SK-N-SH (cell line): ENCODE measurements at regions not wholly inside any gene's neighbourhood (a gene's known extent, or its start where the extent isn't known, plus 50 kb on each side); places are given as distances from the start of the nearest gene placed in this dataset.

Source experiments
- CTCF ChIA-PET: fragments of 300-600, 350-600 bp; formaldehyde crosslinking; extraction: SDS; loops from one replicate; lab custom pipeline; 2021; lab: Yijun Ruan, JAX
- POLR2A ChIA-PET: fragments of 350-600 bp; sonication (Branson Sonifier 250); formaldehyde crosslinking; extraction: SDS; loops from one replicate; lab custom pipeline; 2020; ENCODE audit warnings: antibody characterized with exemption, inconsistent platforms; lab: Yijun Ruan, JAX
- DNase-seq: peaks from one replicate; pipeline ENCODE4 v3.0.0; 2012
- H2AFZ ChIP-seq: fragments of 200-600 bp; sonication (generic); 2 replicates; pipeline ENCODE4 v1.8.1; 2016; ENCODE audit warnings: antibody characterized with exemption, mild to moderate bottlenecking, low read depth
- H3F3A ChIP-seq: fragments of 200-600 bp; sonication (generic); replicated peaks from 2 replicates; pipeline ENCODE3; 2016; ENCODE audit warnings: antibody characterized with exemption, mild to moderate bottlenecking; ENCODE audit not compliant: insufficient read depth
- H3K27ac ChIP-seq, 2 experiments: fragments of 200-500 bp in 1 of 2; fragments of 200-600 bp in 1 of 2; sonication (Bioruptor generic) in 1 of 2; sonication (generic), shearing (Covaris generic) in 1 of 2; 2 replicates each; pipeline versions ENCODE4 v1.5.1 to v1.6.1; 2014 to 2016; ENCODE audit warnings: low read depth in 2 of 2, inconsistent platforms in 1 of 2, low read length in 1 of 2, mild to moderate bottlenecking in 1 of 2, mixed read lengths in 1 of 2
- H3K27me3 ChIP-seq: fragments of 200-600 bp; sonication (generic), shearing (Covaris generic); 2 replicates; pipeline ENCODE4 v1.6.1; 2016; ENCODE audit warnings: mixed run types; ENCODE audit not compliant: insufficient read depth
- H3K36me3 ChIP-seq, 2 experiments: fragments of 200-500 bp in 1 of 2; fragments of 200-600 bp in 1 of 2; sonication (Bioruptor generic) in 1 of 2; sonication (generic) in 1 of 2; replicated peaks in 1 of 2; 2 replicates each; pipeline versions ENCODE3 to v1.5.1; 2014 to 2016; ENCODE audit warnings: low read length in 1 of 2, mild to moderate bottlenecking in 1 of 2; ENCODE audit not compliant: insufficient read depth in 2 of 2, control insufficient read depth in 1 of 2
- H3K4me1 ChIP-seq, 2 experiments: fragments of 200-500 bp in 1 of 2; fragments of 200-600 bp in 1 of 2; sonication (Bioruptor generic) in 1 of 2; sonication (generic), shearing (Covaris generic) in 1 of 2; 2 replicates each; pipeline versions ENCODE4 v1.5.1 to v1.6.1; 2014 to 2016; ENCODE audit warnings: low read depth in 1 of 2, low read length in 1 of 2, mixed run types in 1 of 2; ENCODE audit not compliant: insufficient read depth in 2 of 2, control insufficient read depth in 1 of 2
- H3K4me2 ChIP-seq: fragments of 200-600 bp; sonication (generic), shearing (Covaris generic); 2 replicates; pipeline ENCODE4 v1.6.1; 2017; ENCODE audit warnings: mixed run types
- H3K4me3 ChIP-seq, 2 experiments: fragments of 200-500 bp in 1 of 2; fragments of 200-600 bp in 1 of 2; sonication (Bioruptor generic) in 1 of 2; sonication (generic), shearing (Covaris generic) in 1 of 2; 2 replicates each; pipeline versions ENCODE4 v1.5.1 to v1.8.1; 2014 to 2016; ENCODE audit warnings: low read depth in 2 of 2, inconsistent platforms in 1 of 2, low read length in 1 of 2, mild to moderate bottlenecking in 1 of 2, mixed read lengths in 1 of 2, moderate library complexity in 1 of 2
- H3K79me2 ChIP-seq: fragments of 200-600 bp; sonication (generic); 2 replicates; pipeline ENCODE4 v1.8.1; 2017; ENCODE audit warnings: mild to moderate bottlenecking; ENCODE audit not compliant: insufficient read depth
- H3K9ac ChIP-seq: fragments of 200-600 bp; sonication (generic); 2 replicates; pipeline ENCODE4 v1.6.1; 2017; ENCODE audit warnings: mixed run types
- H3K9me2 ChIP-seq: fragments of 200-600 bp; sonication (generic); 2 replicates; pipeline ENCODE4 v1.6.1; 2017; ENCODE audit warnings: mixed run types
- H3K9me3 ChIP-seq: fragments of 200-600 bp; sonication (generic); 2 replicates; pipeline ENCODE4 v1.6.1; 2017; ENCODE audit warnings: mixed run types, mild to moderate bottlenecking, moderate library complexity
- H4K20me1 ChIP-seq: fragments of 200-600 bp; sonication (generic); 2 replicates; pipeline ENCODE4 v1.6.1; 2017; ENCODE audit warnings: mild to moderate bottlenecking, mixed run types; ENCODE audit not compliant: insufficient read depth
- CHD2 ChIP-seq: fragments of 150-350 bp; IDR thresholded peaks from 2 replicates; pipeline ENCODE4 v1.6.1; 2018; ENCODE audit warnings: low read length; ENCODE audit not compliant: partially characterized antibody
- EP300 ChIP-seq, 2 experiments: IDR thresholded peaks; 2 replicates each; pipeline versions ENCODE4 v1.4.0 to v1.6.1; 2012; ENCODE audit warnings: borderline replicate concordance in 1 of 2, low read depth in 1 of 2, low read length in 1 of 2
- EZH2phosphoT487 ChIP-seq: fragments of 200-600 bp; sonication (generic); IDR thresholded peaks from 2 replicates; pipeline ENCODE4 v1.6.1; 2017; ENCODE audit warnings: low read depth, mixed run types, mild to moderate bottlenecking, antibody characterized with exemption, moderate library complexity, borderline replicate concordance
- FOSL2 ChIP-seq: IDR thresholded peaks from 2 replicates; pipeline ENCODE4 v1.4.0; 2012; ENCODE audit warnings: low read depth, mild to moderate bottlenecking, moderate library complexity, borderline replicate concordance
- FOXM1 ChIP-seq: IDR thresholded peaks from 2 replicates; pipeline ENCODE4 v1.4.0; 2012; ENCODE audit warnings: low read depth, mild to moderate bottlenecking
- GABPA ChIP-seq: IDR thresholded peaks from 2 replicates; pipeline ENCODE4 v1.4.0; 2012; ENCODE audit warnings: low read depth, mild to moderate bottlenecking
- GATA2 ChIP-seq: sonication (generic); formaldehyde crosslinking; IDR thresholded peaks from 2 replicates; pipeline ENCODE4 v1.5.0; 2020; ENCODE audit warnings: mild to moderate bottlenecking, missing genetic modification reagents
- JUND ChIP-seq: IDR thresholded peaks from 2 replicates; pipeline ENCODE4 v1.4.0; 2012
- MXI1 ChIP-seq: IDR thresholded peaks from 2 replicates; pipeline ENCODE4 v1.6.1; 2012; ENCODE audit warnings: mild to moderate bottlenecking, low read depth, low read length, improper control_type of control experiment
- POLR2AphosphoS5 ChIP-seq: IDR thresholded peaks from 2 replicates; pipeline ENCODE4 v1.6.1; 2012; ENCODE audit warnings: low read depth, low read length
- RAD21 ChIP-seq: IDR thresholded peaks from 2 replicates; pipeline ENCODE4 v1.6.1; 2012; ENCODE audit warnings: mild to moderate bottlenecking, low read length
- RCOR1 ChIP-seq: fragments of 150-350 bp; IDR thresholded peaks from 2 replicates; pipeline ENCODE4 v1.6.1; 2017; ENCODE audit warnings: antibody characterized with exemption, low read length
- RFX5 ChIP-seq: IDR thresholded peaks from 2 replicates; pipeline ENCODE4 v1.6.1; 2012; ENCODE audit warnings: mild to moderate bottlenecking, improper control_type of control experiment, low read length
- RXRA ChIP-seq: IDR thresholded peaks from 2 replicates; pipeline ENCODE4 v1.4.0; 2012; ENCODE audit warnings: low read depth, mild to moderate bottlenecking, borderline replicate concordance
- SIN3A ChIP-seq: IDR thresholded peaks from 2 replicates; pipeline ENCODE4 v1.6.1; 2012; ENCODE audit warnings: low read depth, mild to moderate bottlenecking, low read length, moderate library complexity, borderline replicate concordance
- SMC3 ChIP-seq: IDR thresholded peaks from 2 replicates; pipeline ENCODE4 v1.6.1; 2012; ENCODE audit warnings: low read depth, low read length, improper control_type of control experiment
- TAF1 ChIP-seq: IDR thresholded peaks from 2 replicates; pipeline ENCODE4 v1.6.1; 2012; ENCODE audit warnings: low read depth, mild to moderate bottlenecking, low read length, moderate library complexity, borderline replicate concordance
- TCF12 ChIP-seq: IDR thresholded peaks from 2 replicates; pipeline ENCODE4 v1.4.0; 2012
- TEAD4 ChIP-seq: IDR thresholded peaks from 2 replicates; pipeline ENCODE4 v1.4.0; 2012; ENCODE audit warnings: mild to moderate bottlenecking, borderline replicate concordance; ENCODE audit not compliant: insufficient read depth
- YY1 ChIP-seq: IDR thresholded peaks from 2 replicates; pipeline ENCODE4 v1.4.0; 2012; ENCODE audit warnings: low read depth, mild to moderate bottlenecking
- WGBS: methylation state at CpG from one replicate; pipeline ENCODE4 v1.1.6; 2017; ENCODE audit warnings: low lambda C conversion rate; 5-methylcytosine and 5-hydroxymethylcytosine counted together
- TF ChIP-seq, protein P1 (sequence below): IDR thresholded peaks from 2 replicates; pipeline ENCODE4; 2012
- TF ChIP-seq, protein P2 (sequence below): fragments of 150-350 bp; IDR thresholded peaks from 2 replicates; pipeline ENCODE4 v1.6.1; 2017; ENCODE audit warnings: antibody characterized with exemption, low read length, low read depth, borderline replicate concordance
- TF ChIP-seq, protein P3 (sequence below): IDR thresholded peaks from 2 replicates; pipeline ENCODE4 v1.4.0; 2012; ENCODE audit warnings: low read depth, borderline replicate concordance
- TF ChIP-seq, protein P4 (sequence below): IDR thresholded peaks from 2 replicates; pipeline ENCODE4 v1.4.0; 2012; ENCODE audit warnings: low read depth

DNA sequence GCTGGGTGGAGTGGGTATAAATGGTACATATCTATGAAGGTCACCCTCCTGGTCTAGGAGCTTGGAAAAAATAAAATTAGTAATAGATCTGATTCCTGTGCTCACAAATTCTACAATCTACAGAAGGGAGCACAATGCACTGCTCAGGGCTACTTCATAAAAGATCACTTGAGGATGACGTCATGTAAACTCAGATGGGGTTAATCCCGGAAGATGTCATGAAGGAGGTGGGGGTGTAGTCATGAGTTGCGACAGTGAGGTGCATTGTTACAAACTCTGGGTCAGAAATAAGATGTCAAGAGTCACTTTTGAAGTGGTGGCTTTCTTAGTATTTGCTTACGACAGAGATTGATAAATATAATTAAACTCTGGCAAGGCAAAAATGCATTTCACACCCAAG is 68.2 kb downstream of the LHX9 start:
- H2AFZ ChIP-seq, result 0 out of 2 replicates have a peak overlapping the region, but pooled peaks have one; percentile 54
- no peak overlapping the region for H3K4me2 ChIP-seq
- no peaks in the 10 kb centered on the region for H3K27me3 ChIP-seq
- no peaks in the 10 kb centered on the region for H3K79me2 ChIP-seq
- H3K27ac ChIP-seq, result peak overlapping the region in 1 of 2 experiments; percentile 89; a peak in 1 of 4 replicates
- 92% methylated on average over 4 of the region's 4 CpGs for WGBS
- peaks cover 10 to 12% of the 10 kb centered on the region in 2 experiments; a peak in 1 of 4 replicates for H3K4me1 ChIP-seq
- ChIA-PET POLR2A (no interaction called here), CTCF (interaction anchor here (1.3 kb wide), 1 partner anchor 483 kb away, joined by 4 read pairs; no protein-coding TSS in a partner anchor)
- H3F3A ChIP-seq, result peaks cover 6% of the 10 kb centered on the region
- TF ChIP-seq YY1 (no peak), SIN3A (no peak), TAF1 (no peak), MXI1 (no peak), TCF12 (no peak), RXRA (no peak), RAD21 (no peak), GABPA (no peak), CHD2 (no peak), TEAD4 (no peak), EZH2phosphoT487 (no peak), GATA2 (no peak), POLR2AphosphoS5 (no peak), JUND (no peak), SMC3 (no peak)
- TF ChIP-seq, protein P1, sequence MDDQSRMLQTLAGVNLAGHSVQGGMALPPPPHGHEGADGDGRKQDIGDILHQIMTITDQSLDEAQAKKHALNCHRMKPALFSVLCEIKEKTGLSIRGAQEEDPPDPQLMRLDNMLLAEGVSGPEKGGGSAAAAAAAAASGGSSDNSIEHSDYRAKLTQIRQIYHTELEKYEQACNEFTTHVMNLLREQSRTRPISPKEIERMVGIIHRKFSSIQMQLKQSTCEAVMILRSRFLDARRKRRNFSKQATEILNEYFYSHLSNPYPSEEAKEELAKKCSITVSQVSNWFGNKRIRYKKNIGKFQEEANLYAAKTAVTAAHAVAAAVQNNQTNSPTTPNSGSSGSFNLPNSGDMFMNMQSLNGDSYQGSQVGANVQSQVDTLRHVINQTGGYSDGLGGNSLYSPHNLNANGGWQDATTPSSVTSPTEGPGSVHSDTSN, result no peak
- TF ChIP-seq, protein P2, sequence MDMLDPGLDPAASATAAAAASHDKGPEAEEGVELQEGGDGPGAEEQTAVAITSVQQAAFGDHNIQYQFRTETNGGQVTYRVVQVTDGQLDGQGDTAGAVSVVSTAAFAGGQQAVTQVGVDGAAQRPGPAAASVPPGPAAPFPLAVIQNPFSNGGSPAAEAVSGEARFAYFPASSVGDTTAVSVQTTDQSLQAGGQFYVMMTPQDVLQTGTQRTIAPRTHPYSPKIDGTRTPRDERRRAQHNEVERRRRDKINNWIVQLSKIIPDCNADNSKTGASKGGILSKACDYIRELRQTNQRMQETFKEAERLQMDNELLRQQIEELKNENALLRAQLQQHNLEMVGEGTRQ, result no peak
- TF ChIP-seq, protein P3, sequence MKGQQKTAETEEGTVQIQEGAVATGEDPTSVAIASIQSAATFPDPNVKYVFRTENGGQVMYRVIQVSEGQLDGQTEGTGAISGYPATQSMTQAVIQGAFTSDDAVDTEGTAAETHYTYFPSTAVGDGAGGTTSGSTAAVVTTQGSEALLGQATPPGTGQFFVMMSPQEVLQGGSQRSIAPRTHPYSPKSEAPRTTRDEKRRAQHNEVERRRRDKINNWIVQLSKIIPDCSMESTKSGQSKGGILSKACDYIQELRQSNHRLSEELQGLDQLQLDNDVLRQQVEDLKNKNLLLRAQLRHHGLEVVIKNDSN, result no peak
- H3K9ac ChIP-seq, result no peak overlapping the region
- no peak overlapping the region for H3K4me3 ChIP-seq
- no peaks in the 10 kb centered on the region for H3K9me2 ChIP-seq
- DNase-seq, result no peak
- no peaks in the 10 kb centered on the region for H3K9me3 ChIP-seq
- no peaks in the 10 kb centered on the region for H4K20me1 ChIP-seq
- H3K36me3 ChIP-seq, result no peaks in the 10 kb centered on the region

DNA sequence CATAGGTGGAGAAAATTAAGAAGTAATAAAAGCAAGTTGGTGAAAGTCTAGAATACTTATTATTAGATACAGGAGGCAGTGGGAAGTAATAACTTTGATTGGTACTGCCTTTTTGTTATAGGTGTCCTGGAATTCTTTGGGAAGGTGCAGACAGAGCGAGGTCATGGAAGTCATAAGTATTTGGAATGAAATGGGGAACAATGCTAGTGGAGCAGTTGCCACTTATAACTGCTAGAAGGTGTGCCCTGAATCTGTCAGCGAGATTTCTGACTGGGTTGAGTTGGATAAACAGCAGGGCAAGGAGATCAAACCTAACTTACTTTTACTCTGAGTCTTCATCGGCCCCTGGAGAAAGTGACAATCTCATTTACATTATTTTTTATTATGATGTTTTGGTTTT is 69.6 kb downstream of the LHX9 start:
- Histone ChIP-seq H4K20me1 (no peaks in the 10 kb centered on the region), H3K4me1 (peaks cover 10 to 12% of the 10 kb centered on the region in 2 experiments; a peak in 1 of 4 replicates), H3K9me2 (no peaks in the 10 kb centered on the region)
- no peak for DNase-seq
- CTCF ChIA-PET, result no interaction called here
- TF ChIP-seq TCF12 (no peak), RCOR1 (no peak), RAD21 (no peak), FOXM1 (no peak), RXRA (no peak), GABPA (no peak), FOSL2 (no peak), EZH2phosphoT487 (no peak), GATA2 (no peak), EP300 (IDR thresholded peaks at IDR 0.05; ENCODE audit: borderline replicate concordance in 1 of 2, low read depth in 1 of 2, low read length in 1 of 2) (no peak), RFX5 (no peak)
- TF ChIP-seq, protein P1, result no peak
- TF ChIP-seq, protein P4, sequence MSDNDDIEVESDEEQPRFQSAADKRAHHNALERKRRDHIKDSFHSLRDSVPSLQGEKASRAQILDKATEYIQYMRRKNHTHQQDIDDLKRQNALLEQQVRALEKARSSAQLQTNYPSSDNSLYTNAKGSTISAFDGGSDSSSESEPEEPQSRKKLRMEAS, result no peak
- TF ChIP-seq, protein P3, result no peak
- TF ChIP-seq, all 33 proteins: peak for 0
- no peaks in the 10 kb centered on the region for H3K27me3 ChIP-seq
- H2AFZ ChIP-seq, result peak overlapping the region; percentile 14; the same call in 1 of the 2 replicates
- no peaks in the 10 kb centered on the region for H3K36me3 ChIP-seq
- H3K4me3 ChIP-seq, result no peak overlapping the region
- H3K4me2 ChIP-seq, result no peak overlapping the region
- H3K9ac ChIP-seq, result no peak overlapping the region
- no peaks in the 10 kb centered on the region for H3K79me2 ChIP-seq
- no peak overlapping the region for H3K27ac ChIP-seq
- 86% methylated on average over 3 of the region's 3 CpGs for WGBS
- peaks cover 6% of the 10 kb centered on the region for H3F3A ChIP-seq
- POLR2A ChIA-PET, result no interaction called here
- H3K9me3 ChIP-seq, result no peaks in the 10 kb centered on the region
